ENCODE measurements at regions not wholly inside any gene's neighbourhood (a gene's known extent, or its start where the extent isn't known, plus 50 kb on each side); places are given as distances from the start of the nearest gene placed in this dataset.

GRCh38 chr11:79796704-79797103 lies 355.9 kb upstream of the TENM4 start:
- no peak overlapping the region for H3K27ac ChIP-seq (ENCODE audit: low read depth, low read length)
- WGBS, 3 donors = 51 to 73% (median 70%) methylated on average over 1 of the region's 1 CpG

GRCh38 chr11:79794484-79795393 lies 353.9 kb upstream of the TENM4 start:
- 58 to 69% (median 61%) methylated on average over 4 of the region's 4 CpGs for WGBS, 3 donors
- H3K27ac ChIP-seq (ENCODE audit: low read depth, low read length) = no peak overlapping the region

GRCh38 chr11:79794057-79794456 lies 353.2 kb upstream of the TENM4 start:
- 54 to 65% (median 55%) methylated on average over 3 of the region's 3 CpGs for WGBS, 3 donors

GRCh38 chr11:79786961-79787360 lies 346.1 kb upstream of the TENM4 start:
- WGBS, 3 donors = 52 to 85% (median 82%) methylated on average over 1 of the region's 1 CpG
- no peak overlapping the region for H3K27ac ChIP-seq (ENCODE audit: low read depth, low read length)

More at GRCh38 chr11:79794057-79794456, 353.2 kb upstream of the TENM4 start:
- no peak overlapping the region for H3K27ac ChIP-seq (ENCODE audit: low read depth, low read length)

- no peak overlapping the region for H3K27ac ChIP-seq (ENCODE audit: low read depth, low read length)
- WGBS, 3 donors = 51 to 55% (median 52%) methylated on average over 4 of the region's 4 CpGs
Measured at GRCh38 chr11:79783833-79784232, 343.0 kb upstream of the TENM4 start.

GRCh38 chr11:79768343-79768742 lies 327.5 kb upstream of the TENM4 start:
- H3K27ac ChIP-seq (ENCODE audit: low read depth, low read length) = no peak overlapping the region
- WGBS, 3 donors = 0 to 48% (median 34%) methylated on average over 1 of the region's 1 CpG

- WGBS, 3 donors = 45 to 57% (median 49%) methylated on average over 3 of the region's 3 CpGs
- H3K27ac ChIP-seq (ENCODE audit: low read depth, low read length) = no peak overlapping the region
Measured at GRCh38 chr11:79762279-79762921, 321.6 kb upstream of the TENM4 start.

- 64 to 81% (median 78%) methylated on average over 2 of the region's 2 CpGs for WGBS, 3 donors
- H3K27ac ChIP-seq (ENCODE audit: low read depth, low read length) = no peak overlapping the region
Measured at GRCh38 chr11:79758325-79758724, 317.5 kb upstream of the TENM4 start.

GRCh38 chr11:79747406-79747805 lies 306.6 kb upstream of the TENM4 start:
- H3K27ac ChIP-seq (ENCODE audit: low read depth, low read length) = no peak overlapping the region

GRCh38 chr11:79744941-79745340 lies 304.1 kb upstream of the TENM4 start:
- no peak overlapping the region for H3K27ac ChIP-seq (ENCODE audit: low read depth, low read length)

More at GRCh38 chr11:79747406-79747805, 306.6 kb upstream of the TENM4 start:
- WGBS, 3 donors = 88 to 100% (median 97%) methylated on average over 1 of the region's 1 CpG

- H3K27ac ChIP-seq (ENCODE audit: low read depth, low read length) = no peak overlapping the region
- 46 to 66% (median 64%) methylated on average over 2 of the region's 2 CpGs for WGBS, 3 donors
Measured at GRCh38 chr11:79742176-79742575, 301.3 kb upstream of the TENM4 start.

GRCh38 chr11:79739591-79739990 lies 298.8 kb upstream of the TENM4 start:
- H3K27ac ChIP-seq (ENCODE audit: low read depth, low read length) = no peak overlapping the region
- WGBS, 3 donors = 50 to 64% (median 63%) methylated on average over 5 of the region's 5 CpGs

GRCh38 chr11:79727221-79727620 lies 286.4 kb upstream of the TENM4 start:
- H3K27ac ChIP-seq (ENCODE audit: low read depth, low read length) = no peak overlapping the region
- 91 to 97% (median 93%) methylated on average over 7 of the region's 7 CpGs for WGBS, 3 donors

- WGBS, 3 donors = 43 to 79% (median 60%) methylated on average over 2 of the region's 2 CpGs
- no peak overlapping the region for H3K27ac ChIP-seq (ENCODE audit: low read depth, low read length)
Measured at GRCh38 chr11:79720115-79720514, 279.3 kb upstream of the TENM4 start.

- WGBS, 3 donors = 51 to 57% (median 56%) methylated on average over 10 of the region's 10 CpGs
- no peak overlapping the region for H3K27ac ChIP-seq (ENCODE audit: low read depth, low read length)
Measured at GRCh38 chr11:79708319-79708932, 267.6 kb upstream of the TENM4 start.

GRCh38 chr11:79705648-79706047 lies 264.8 kb upstream of the TENM4 start:
- WGBS, 3 donors = 78 to 94% (median 93%) methylated on average over 5 of the region's 5 CpGs
- no peak overlapping the region for H3K27ac ChIP-seq (ENCODE audit: low read depth, low read length)

GRCh38 chr11:79702303-79702702 lies 261.5 kb upstream of the TENM4 start:
- WGBS, 3 donors = 93 to 97% (median 93%) methylated on average over 3 of the region's 3 CpGs
- no peak overlapping the region for H3K27ac ChIP-seq (ENCODE audit: low read depth, low read length)

- H3K27ac ChIP-seq (ENCODE audit: low read depth, low read length) = no peak overlapping the region
- 77 to 89% (median 88%) methylated on average over 1 of the region's 1 CpG for WGBS, 3 donors
Measured at GRCh38 chr11:79699246-79699645, 258.4 kb upstream of the TENM4 start.

- WGBS, 3 donors = 60 to 77% (median 65%) methylated on average over 2 of the region's 2 CpGs
- H3K27ac ChIP-seq (ENCODE audit: low read depth, low read length) = no peak overlapping the region
Measured at GRCh38 chr11:79697905-79698304, 257.1 kb upstream of the TENM4 start.

Measured in adipose tissue (tissue), 3 donors.